ENCODE measurements at regions not wholly inside any gene's neighbourhood (a gene's known extent, or its start where the extent isn't known, plus 50 kb on each side); places are given as distances from the start of the nearest gene placed in this dataset.

- CTCF ChIA-PET: no interaction called here
- POLR2A ChIA-PET (ENCODE audit: low non-redundant PET): no interaction called here
Observed at GRCh38 chr6:144602523-144603180, 317.5 kb downstream of the UTRN start.

GRCh38 chr6:144606083-144606482 lies 320.9 kb downstream of the UTRN start:
- BruUV-seq (replicated peaks): no TSS peak
- TF ChIP-seq EZH2 (IDR thresholded peaks at IDR 0.05; ENCODE audit: borderline replicate concordance, low read depth, low read length, poor library complexity, severe bottlenecking): no peak
- no peak for TF ChIP-seq CTCF (conservative IDR thresholded peaks at IDR 0.05; ENCODE audit: low read depth, low read length)
- no peaks in the 10 kb centered on the region for H3K27me3 ChIP-seq (replicated peaks; ENCODE audit: insufficient read depth, low read depth, low read length, poor library complexity)
- POLR2A ChIA-PET (ENCODE audit: low non-redundant PET): no interaction called here
- no peaks in the 10 kb centered on the region for H3K36me3 ChIP-seq (ENCODE audit: insufficient read depth, low read length, poor library complexity, severe bottlenecking)
- H3K4me3 ChIP-seq (ENCODE audit: low read depth, low read length, poor library complexity, severe bottlenecking): no peak overlapping the region
- H3K9me3 ChIP-seq (ENCODE audit: low read depth, low read length, poor library complexity, severe bottlenecking): peaks cover 4% of the 10 kb centered on the region
- no peak overlapping the region for H3K27ac ChIP-seq (ENCODE audit: low read depth, low read length, poor library complexity, severe bottlenecking)
- no peak for DNase-seq (ENCODE audit: low spot score)
- peaks cover 6% of the 10 kb centered on the region for H3K4me1 ChIP-seq (ENCODE audit: insufficient read depth, low read length, poor library complexity, severe bottlenecking)
- intact Hi-C loops (cut with micrococcal nuclease; ENCODE audit: unreplicated experiment): no loop called here
- CTCF ChIA-PET: no interaction called here

More at GRCh38 chr6:144602523-144603180, 317.5 kb downstream of the UTRN start:
- Histone ChIP-seq H3K9me3 (ENCODE audit: low read depth, low read length, poor library complexity, severe bottlenecking) (peaks cover 12% of the 10 kb centered on the region), H3K4me3 (ENCODE audit: low read depth, low read length, poor library complexity, severe bottlenecking) (no peak overlapping the region), H3K4me1 (ENCODE audit: insufficient read depth, low read length, poor library complexity, severe bottlenecking) (peaks cover 13% of the 10 kb centered on the region), H3K27me3 (replicated peaks; ENCODE audit: insufficient read depth, low read depth, low read length, poor library complexity) (no peaks in the 10 kb centered on the region), H3K27ac (ENCODE audit: low read depth, low read length, poor library complexity, severe bottlenecking) (no peak overlapping the region), H3K36me3 (ENCODE audit: insufficient read depth, low read length, poor library complexity, severe bottlenecking) (no peaks in the 10 kb centered on the region)
- BruUV-seq (replicated peaks): no TSS peak
- intact Hi-C loops (cut with micrococcal nuclease; ENCODE audit: unreplicated experiment): no loop called here
- no peak for DNase-seq (ENCODE audit: low spot score)
- TF ChIP-seq EZH2 (IDR thresholded peaks at IDR 0.05; ENCODE audit: borderline replicate concordance, low read depth, low read length, poor library complexity, severe bottlenecking) (no peak), CTCF (conservative IDR thresholded peaks at IDR 0.05; ENCODE audit: low read depth, low read length) (no peak)

GRCh38 chr6:144607998-144608735 lies 323.0 kb downstream of the UTRN start:
- H3K9me3 ChIP-seq (ENCODE audit: low read depth, low read length, poor library complexity, severe bottlenecking): no peaks in the 10 kb centered on the region
- no peak overlapping the region for H3K27ac ChIP-seq (ENCODE audit: low read depth, low read length, poor library complexity, severe bottlenecking)
- TF ChIP-seq CTCF (conservative IDR thresholded peaks at IDR 0.05; ENCODE audit: low read depth, low read length) (no peak), EZH2 (IDR thresholded peaks at IDR 0.05; ENCODE audit: borderline replicate concordance, low read depth, low read length, poor library complexity, severe bottlenecking) (no peak)
- no peaks in the 10 kb centered on the region for H3K27me3 ChIP-seq (replicated peaks; ENCODE audit: insufficient read depth, low read depth, low read length, poor library complexity)
- CTCF ChIA-PET: no interaction called here
- H3K36me3 ChIP-seq (ENCODE audit: insufficient read depth, low read length, poor library complexity, severe bottlenecking): no peaks in the 10 kb centered on the region
- DNase-seq (ENCODE audit: low spot score): no peak
- POLR2A ChIA-PET (ENCODE audit: low non-redundant PET): no interaction called here
- intact Hi-C loops (cut with micrococcal nuclease; ENCODE audit: unreplicated experiment): no loop called here
- no TSS peak for BruUV-seq (replicated peaks)
- no peak overlapping the region for H3K4me3 ChIP-seq (ENCODE audit: low read depth, low read length, poor library complexity, severe bottlenecking)
- peaks cover 6% of the 10 kb centered on the region for H3K4me1 ChIP-seq (ENCODE audit: insufficient read depth, low read length, poor library complexity, severe bottlenecking)
